ENCODE measurements at regions not wholly inside any gene's neighbourhood (a gene's known extent, or its start where the extent isn't known, plus 50 kb on each side); places are given as distances from the start of the nearest gene placed in this dataset.

DNA sequence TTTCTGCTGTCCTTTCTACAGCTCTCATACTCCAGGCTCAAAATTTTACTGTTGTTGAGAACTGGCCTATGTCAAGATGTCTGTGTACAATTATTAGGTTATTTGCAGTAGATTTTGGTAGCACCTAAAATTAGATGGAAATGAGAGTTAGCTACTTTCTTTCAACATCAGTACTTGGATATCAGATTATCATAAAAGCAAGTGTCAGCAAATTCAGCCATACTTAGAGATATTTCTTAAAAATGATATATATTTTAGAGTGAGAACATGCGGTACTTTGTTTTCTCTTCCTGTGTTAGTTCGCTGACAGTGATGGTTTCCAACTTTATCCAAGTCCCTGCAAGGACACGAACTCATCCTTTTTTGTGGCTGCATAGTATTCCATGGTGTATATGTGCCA is 351.8 kb upstream of the LRRC7 start:
- no peaks in the 10 kb centered on the region for H3K27me3 ChIP-seq
- DNase-seq (ENCODE audit: low spot score in 2 of 2): no peak
- no peaks in the 10 kb centered on the region for H3K36me3 ChIP-seq
- H3K9me3 ChIP-seq: no peaks in the 10 kb centered on the region
- intact Hi-C loops (cut with DNase I): no loop called here
- TF ChIP-seq, protein P1, sequence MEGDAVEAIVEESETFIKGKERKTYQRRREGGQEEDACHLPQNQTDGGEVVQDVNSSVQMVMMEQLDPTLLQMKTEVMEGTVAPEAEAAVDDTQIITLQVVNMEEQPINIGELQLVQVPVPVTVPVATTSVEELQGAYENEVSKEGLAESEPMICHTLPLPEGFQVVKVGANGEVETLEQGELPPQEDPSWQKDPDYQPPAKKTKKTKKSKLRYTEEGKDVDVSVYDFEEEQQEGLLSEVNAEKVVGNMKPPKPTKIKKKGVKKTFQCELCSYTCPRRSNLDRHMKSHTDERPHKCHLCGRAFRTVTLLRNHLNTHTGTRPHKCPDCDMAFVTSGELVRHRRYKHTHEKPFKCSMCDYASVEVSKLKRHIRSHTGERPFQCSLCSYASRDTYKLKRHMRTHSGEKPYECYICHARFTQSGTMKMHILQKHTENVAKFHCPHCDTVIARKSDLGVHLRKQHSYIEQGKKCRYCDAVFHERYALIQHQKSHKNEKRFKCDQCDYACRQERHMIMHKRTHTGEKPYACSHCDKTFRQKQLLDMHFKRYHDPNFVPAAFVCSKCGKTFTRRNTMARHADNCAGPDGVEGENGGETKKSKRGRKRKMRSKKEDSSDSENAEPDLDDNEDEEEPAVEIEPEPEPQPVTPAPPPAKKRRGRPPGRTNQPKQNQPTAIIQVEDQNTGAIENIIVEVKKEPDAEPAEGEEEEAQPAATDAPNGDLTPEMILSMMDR (IDR thresholded peaks at IDR 0.05): no peak
- no peak overlapping the region for H3K27ac ChIP-seq
- no peaks in the 10 kb centered on the region for H3K4me1 ChIP-seq
- no peak overlapping the region for H3K4me3 ChIP-seq

GRCh38 chr1:69220672-69221071 is 347.1 kb upstream of the LRRC7 start:
- H3K27ac ChIP-seq: no peak overlapping the region
- no peaks in the 10 kb centered on the region for H3K9me3 ChIP-seq
- intact Hi-C loops (cut with DNase I): no loop called here
- TF ChIP-seq, protein P1 (IDR thresholded peaks at IDR 0.05): no peak
- H3K4me3 ChIP-seq: no peak overlapping the region
- H3K27me3 ChIP-seq: no peaks in the 10 kb centered on the region
- no peaks in the 10 kb centered on the region for H3K36me3 ChIP-seq
- no peak for DNase-seq (ENCODE audit: low spot score in 2 of 2)
- no peaks in the 10 kb centered on the region for H3K4me1 ChIP-seq

GRCh38 chr1:69221524-69221923 is 346.2 kb upstream of the LRRC7 start:
- H3K9me3 ChIP-seq: no peaks in the 10 kb centered on the region
- intact Hi-C loops (cut with DNase I): no loop called here
- H3K36me3 ChIP-seq: no peaks in the 10 kb centered on the region
- TF ChIP-seq, protein P1 (IDR thresholded peaks at IDR 0.05): no peak
- H3K27ac ChIP-seq: no peak overlapping the region
- no peaks in the 10 kb centered on the region for H3K4me1 ChIP-seq
- H3K4me3 ChIP-seq: no peak overlapping the region
- H3K27me3 ChIP-seq: no peaks in the 10 kb centered on the region
- DNase-seq (ENCODE audit: low spot score in 2 of 2): no peak

DNA sequence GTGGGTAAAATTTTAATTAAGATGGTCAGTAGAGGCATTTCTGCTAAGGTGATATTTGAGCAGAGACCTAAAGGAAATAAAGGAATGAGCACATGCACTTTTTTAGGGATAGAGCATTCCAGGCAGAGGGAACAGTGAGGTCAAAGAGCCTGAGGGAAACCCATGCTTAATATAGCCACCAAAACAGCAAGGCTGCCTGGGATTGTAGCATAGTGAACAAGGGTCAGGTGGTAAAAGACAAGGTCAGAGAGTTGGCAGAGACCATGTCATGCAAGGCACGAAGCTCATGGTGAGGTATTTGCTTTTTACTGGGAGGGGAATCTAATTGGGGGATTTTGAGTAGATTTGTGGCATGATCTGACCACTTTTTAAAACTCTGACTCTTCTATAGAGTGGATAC is 344.6 kb upstream of the LRRC7 start:
- intact Hi-C loops (cut with DNase I): no loop called here
- no peaks in the 10 kb centered on the region for H3K4me1 ChIP-seq
- H3K4me3 ChIP-seq: no peak overlapping the region
- H3K36me3 ChIP-seq: no peaks in the 10 kb centered on the region
- TF ChIP-seq, protein P1 (IDR thresholded peaks at IDR 0.05): no peak
- H3K9me3 ChIP-seq: no peaks in the 10 kb centered on the region
- no peaks in the 10 kb centered on the region for H3K27me3 ChIP-seq
- DNase-seq (ENCODE audit: low spot score in 2 of 2): no peak
- H3K27ac ChIP-seq: no peak overlapping the region

GRCh38 chr1:69228501-69228900 is 339.2 kb upstream of the LRRC7 start:
- Histone ChIP-seq H3K27ac (no peak overlapping the region), H3K4me1 (no peaks in the 10 kb centered on the region), H3K27me3 (no peaks in the 10 kb centered on the region), H3K9me3 (no peaks in the 10 kb centered on the region), H3K36me3 (no peaks in the 10 kb centered on the region), H3K4me3 (no peak overlapping the region)
- intact Hi-C loops (cut with DNase I): no loop called here
- TF ChIP-seq, protein P1 (IDR thresholded peaks at IDR 0.05): no peak
- no peak for DNase-seq (ENCODE audit: low spot score in 2 of 2)

DNA sequence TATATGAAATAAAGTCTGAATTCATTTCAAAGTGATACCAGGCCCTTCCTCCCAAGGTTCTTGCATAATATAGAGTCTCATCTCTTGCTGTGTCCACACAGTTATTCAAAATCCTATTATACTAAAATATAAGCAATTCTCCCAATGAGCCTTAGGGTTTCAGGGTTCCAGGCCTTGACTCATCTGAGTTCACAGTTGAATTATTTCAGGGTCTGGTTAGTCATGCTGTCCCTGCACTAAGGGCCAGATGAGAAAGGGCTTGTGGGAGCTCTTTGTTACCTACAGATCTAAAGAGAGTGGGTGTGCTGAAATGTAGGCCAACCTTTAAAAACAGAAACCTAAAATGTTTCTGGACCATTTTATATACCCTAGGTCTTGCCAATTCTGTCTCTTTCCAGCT is 337.5 kb upstream of the LRRC7 start:
- Histone ChIP-seq H3K36me3 (no peaks in the 10 kb centered on the region), H3K9me3 (no peaks in the 10 kb centered on the region), H3K4me1 (no peaks in the 10 kb centered on the region), H3K27ac (no peak overlapping the region), H3K4me3 (no peak overlapping the region), H3K27me3 (no peaks in the 10 kb centered on the region)
- TF ChIP-seq, protein P1 (IDR thresholded peaks at IDR 0.05): no peak
- no peak for DNase-seq (ENCODE audit: low spot score in 2 of 2)
- intact Hi-C loops (cut with DNase I): no loop called here

All from ascending aorta (tissue), 2 donors.